ENCODE measurements at regions not wholly inside any gene's neighbourhood (a gene's known extent, or its start where the extent isn't known, plus 50 kb on each side); places are given as distances from the start of the nearest gene placed in this dataset.

DNA sequence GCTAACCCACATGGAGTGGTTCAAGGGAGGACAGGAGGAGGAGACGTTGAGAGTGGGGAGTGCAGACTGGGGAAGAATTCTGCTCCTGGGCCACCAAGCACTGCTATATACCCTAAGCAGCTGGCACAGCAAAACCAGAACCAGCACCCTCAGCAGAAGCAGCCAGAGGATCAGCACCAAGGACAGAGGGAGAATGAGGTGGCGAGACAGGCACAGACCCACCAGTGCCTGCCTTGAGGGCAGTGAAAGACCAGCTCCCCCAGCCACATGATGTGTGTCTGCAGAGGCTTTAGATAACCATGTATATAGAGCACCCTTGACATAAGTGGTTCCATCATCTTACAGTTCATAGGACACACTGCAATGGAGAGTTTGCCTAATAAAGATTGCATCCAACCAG lies 319.0 kb downstream of the GABRB3 start:
- TF ChIP-seq MYC (IDR thresholded peaks at IDR 0.05; ENCODE audit: borderline replicate concordance, low read length) (no peak), ELK1 (IDR thresholded peaks at IDR 0.05; ENCODE audit: low read depth, low read length) (no peak), BHLHE40 (IDR thresholded peaks at IDR 0.05; ENCODE audit: low read depth, low read length) (no peak), REST (IDR thresholded peaks at IDR 0.05) (peak; percentile 54), POLR2A (IDR thresholded peaks at IDR 0.05; ENCODE audit: low read length) (no peak), NR3C1 (IDR thresholded peaks at IDR 0.05) (no peak)
- TF ChIP-seq, protein P1, sequence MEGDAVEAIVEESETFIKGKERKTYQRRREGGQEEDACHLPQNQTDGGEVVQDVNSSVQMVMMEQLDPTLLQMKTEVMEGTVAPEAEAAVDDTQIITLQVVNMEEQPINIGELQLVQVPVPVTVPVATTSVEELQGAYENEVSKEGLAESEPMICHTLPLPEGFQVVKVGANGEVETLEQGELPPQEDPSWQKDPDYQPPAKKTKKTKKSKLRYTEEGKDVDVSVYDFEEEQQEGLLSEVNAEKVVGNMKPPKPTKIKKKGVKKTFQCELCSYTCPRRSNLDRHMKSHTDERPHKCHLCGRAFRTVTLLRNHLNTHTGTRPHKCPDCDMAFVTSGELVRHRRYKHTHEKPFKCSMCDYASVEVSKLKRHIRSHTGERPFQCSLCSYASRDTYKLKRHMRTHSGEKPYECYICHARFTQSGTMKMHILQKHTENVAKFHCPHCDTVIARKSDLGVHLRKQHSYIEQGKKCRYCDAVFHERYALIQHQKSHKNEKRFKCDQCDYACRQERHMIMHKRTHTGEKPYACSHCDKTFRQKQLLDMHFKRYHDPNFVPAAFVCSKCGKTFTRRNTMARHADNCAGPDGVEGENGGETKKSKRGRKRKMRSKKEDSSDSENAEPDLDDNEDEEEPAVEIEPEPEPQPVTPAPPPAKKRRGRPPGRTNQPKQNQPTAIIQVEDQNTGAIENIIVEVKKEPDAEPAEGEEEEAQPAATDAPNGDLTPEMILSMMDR (IDR thresholded peaks at IDR 0.05), result no peak

All from A549 (cell line).